ENCODE measurements at regions not wholly inside any gene's neighbourhood (a gene's known extent, or its start where the extent isn't known, plus 50 kb on each side); places are given as distances from the start of the nearest gene placed in this dataset.

DNA sequence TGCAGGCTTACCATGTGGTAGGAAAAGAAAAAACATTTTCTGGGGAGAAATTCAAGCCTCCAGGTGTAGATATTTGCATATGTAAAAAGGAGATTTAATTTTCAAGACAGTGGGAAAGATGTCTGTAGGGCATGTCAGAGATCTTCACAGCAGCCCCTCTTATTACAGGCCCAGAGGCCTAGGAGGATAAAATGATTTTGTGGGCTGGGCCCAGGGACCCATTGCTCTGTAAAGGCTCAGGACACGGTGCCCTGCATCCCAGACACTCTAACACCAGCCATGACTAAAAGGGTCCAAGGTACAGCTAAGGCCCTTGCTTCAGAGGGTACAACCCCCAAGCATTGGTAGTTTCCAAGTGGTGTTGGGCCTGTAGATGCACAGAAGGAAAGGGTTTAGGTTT lies 680.1 kb downstream of the IGSF11 start (continued):
- TF ChIP-seq, protein P1, sequence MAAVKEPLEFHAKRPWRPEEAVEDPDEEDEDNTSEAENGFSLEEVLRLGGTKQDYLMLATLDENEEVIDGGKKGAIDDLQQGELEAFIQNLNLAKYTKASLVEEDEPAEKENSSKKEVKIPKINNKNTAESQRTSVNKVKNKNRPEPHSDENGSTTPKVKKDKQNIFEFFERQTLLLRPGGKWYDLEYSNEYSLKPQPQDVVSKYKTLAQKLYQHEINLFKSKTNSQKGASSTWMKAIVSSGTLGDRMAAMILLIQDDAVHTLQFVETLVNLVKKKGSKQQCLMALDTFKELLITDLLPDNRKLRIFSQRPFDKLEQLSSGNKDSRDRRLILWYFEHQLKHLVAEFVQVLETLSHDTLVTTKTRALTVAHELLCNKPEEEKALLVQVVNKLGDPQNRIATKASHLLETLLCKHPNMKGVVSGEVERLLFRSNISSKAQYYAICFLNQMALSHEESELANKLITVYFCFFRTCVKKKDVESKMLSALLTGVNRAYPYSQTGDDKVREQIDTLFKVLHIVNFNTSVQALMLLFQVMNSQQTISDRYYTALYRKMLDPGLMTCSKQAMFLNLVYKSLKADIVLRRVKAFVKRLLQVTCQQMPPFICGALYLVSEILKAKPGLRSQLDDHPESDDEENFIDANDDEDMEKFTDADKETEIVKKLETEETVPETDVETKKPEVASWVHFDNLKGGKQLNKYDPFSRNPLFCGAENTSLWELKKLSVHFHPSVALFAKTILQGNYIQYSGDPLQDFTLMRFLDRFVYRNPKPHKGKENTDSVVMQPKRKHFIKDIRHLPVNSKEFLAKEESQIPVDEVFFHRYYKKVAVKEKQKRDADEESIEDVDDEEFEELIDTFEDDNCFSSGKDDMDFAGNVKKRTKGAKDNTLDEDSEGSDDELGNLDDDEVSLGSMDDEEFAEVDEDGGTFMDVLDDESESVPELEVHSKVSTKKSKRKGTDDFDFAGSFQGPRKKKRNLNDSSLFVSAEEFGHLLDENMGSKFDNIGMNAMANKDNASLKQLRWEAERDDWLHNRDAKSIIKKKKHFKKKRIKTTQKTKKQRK (IDR thresholded peaks at IDR 0.05; ENCODE audit: borderline replicate concordance, low read depth, low read length): 0 out of 2 replicates have a peak, but pooled peaks have one; percentile 14
- TF ChIP-seq, protein P2, sequence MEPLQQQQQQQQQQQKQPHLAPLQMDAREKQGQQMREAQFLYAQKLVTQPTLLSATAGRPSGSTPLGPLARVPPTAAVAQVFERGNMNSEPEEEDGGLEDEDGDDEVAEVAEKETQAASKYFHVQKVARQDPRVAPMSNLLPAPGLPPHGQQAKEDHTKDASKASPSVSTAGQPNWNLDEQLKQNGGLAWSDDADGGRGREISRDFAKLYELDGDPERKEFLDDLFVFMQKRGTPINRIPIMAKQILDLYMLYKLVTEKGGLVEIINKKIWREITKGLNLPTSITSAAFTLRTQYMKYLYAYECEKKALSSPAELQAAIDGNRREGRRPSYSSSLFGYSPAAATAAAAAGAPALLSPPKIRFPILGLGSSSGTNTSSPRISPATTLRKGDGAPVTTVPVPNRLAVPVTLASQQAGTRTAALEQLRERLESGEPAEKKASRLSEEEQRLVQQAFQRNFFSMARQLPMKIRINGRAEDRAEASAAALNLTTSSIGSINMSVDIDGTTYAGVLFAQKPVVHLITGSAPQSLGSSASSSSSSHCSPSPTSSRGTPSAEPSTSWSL (CRISPR knock-in tag; IDR thresholded peaks at IDR 0.05; ENCODE audit: borderline replicate concordance): no peak
- TF ChIP-seq ZNF431 (CRISPR knock-in tag; IDR thresholded peaks at IDR 0.05) (no peak), CAMTA2 (CRISPR knock-in tag; conservative IDR thresholded peaks at IDR 0.05) (no peak), MTA2 (IDR thresholded peaks at IDR 0.05; ENCODE audit: low read depth) (no peak), ZNF121 (CRISPR knock-in tag; conservative IDR thresholded peaks at IDR 0.05) (no peak), ZFP36 (IDR thresholded peaks at IDR 0.05; ENCODE audit: low read depth, low read length, partially characterized antibody) (peak; percentile 69), ZNF282 (CRISPR knock-in tag; IDR thresholded peaks at IDR 0.05) (no peak), HDAC3 (IDR thresholded peaks at IDR 0.05; ENCODE audit: borderline replicate concordance, partially characterized antibody) (no peak)

Data from K562 (cell line).